Fibroblast of villous mesenchyme (primary cell): ENCODE measurements at regions not wholly inside any gene's neighbourhood (a gene's known extent, or its start where the extent isn't known, plus 50 kb on each side); places are given as distances from the start of the nearest gene placed in this dataset.

Experiments
- DNase-seq: peaks from one replicate; pipeline ENCODE4 v3.0.0-alpha.2; 2010; ENCODE audit warnings: low read depth
- H3K4me3 ChIP-seq: 2 replicates; pipeline ENCODE4 v1.5.1; 2011; ENCODE audit warnings: low read depth, mild to moderate bottlenecking, low read length
- TF ChIP-seq, protein P1 (sequence below): IDR thresholded peaks from 2 replicates; pipeline ENCODE4 v1.5.1; 2012; ENCODE audit warnings: low read depth, mild to moderate bottlenecking, low read length; ENCODE audit not compliant: insufficient read depth

DNA sequence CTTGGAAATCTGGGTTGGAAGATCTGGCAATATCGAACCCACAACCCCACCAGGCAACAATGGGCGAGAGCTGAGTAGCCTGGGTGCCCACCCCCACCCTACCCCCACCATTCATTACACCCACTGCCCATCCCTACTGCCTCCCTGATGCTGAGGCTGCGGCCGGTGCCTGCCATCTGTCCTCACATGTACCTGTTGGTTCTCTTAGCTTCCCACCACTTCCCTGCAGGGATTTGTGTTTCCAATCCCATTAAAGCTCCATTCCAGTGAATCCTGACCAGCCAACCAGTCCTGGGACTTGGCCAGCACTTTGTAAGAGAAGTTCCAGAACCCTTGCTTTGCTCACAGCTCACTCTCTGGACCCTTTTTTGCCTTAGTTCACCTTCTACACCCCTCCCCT lies 163.0 kb upstream of the SH3BP4 start:
- DNase-seq, result no peak
- no peak overlapping the region for H3K4me3 ChIP-seq
- TF ChIP-seq, protein P1, sequence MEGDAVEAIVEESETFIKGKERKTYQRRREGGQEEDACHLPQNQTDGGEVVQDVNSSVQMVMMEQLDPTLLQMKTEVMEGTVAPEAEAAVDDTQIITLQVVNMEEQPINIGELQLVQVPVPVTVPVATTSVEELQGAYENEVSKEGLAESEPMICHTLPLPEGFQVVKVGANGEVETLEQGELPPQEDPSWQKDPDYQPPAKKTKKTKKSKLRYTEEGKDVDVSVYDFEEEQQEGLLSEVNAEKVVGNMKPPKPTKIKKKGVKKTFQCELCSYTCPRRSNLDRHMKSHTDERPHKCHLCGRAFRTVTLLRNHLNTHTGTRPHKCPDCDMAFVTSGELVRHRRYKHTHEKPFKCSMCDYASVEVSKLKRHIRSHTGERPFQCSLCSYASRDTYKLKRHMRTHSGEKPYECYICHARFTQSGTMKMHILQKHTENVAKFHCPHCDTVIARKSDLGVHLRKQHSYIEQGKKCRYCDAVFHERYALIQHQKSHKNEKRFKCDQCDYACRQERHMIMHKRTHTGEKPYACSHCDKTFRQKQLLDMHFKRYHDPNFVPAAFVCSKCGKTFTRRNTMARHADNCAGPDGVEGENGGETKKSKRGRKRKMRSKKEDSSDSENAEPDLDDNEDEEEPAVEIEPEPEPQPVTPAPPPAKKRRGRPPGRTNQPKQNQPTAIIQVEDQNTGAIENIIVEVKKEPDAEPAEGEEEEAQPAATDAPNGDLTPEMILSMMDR, result no peak

DNA sequence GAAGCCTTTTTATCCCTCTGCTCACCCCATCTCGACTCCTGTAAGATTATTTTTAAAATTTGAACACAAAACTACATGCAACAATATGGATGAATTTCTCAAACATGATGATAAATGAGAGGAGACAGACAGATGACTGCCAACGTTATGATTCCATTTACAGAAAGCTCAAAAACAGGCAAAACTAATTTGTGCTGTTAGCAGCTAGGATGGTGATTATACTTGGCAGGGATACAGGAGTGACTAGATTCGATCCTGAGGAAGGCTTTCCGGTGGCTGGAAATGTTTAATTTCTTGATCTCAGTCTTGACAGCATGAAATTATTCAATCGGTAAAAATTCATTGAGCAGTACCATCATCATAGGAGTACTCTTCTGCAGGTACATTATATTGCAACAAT lies 163.4 kb upstream of the SH3BP4 start:
- DNase-seq, result no peak
- TF ChIP-seq, protein P1, result no peak
- H3K4me3 ChIP-seq, result no peak overlapping the region

GRCh38 chr2:234787114-234787513 lies 164.7 kb upstream of the SH3BP4 start:
- TF ChIP-seq, protein P1, result no peak

GRCh38 chr2:234773764-234774409 lies 177.9 kb upstream of the SH3BP4 start:
- H3K4me3 ChIP-seq, result no peak overlapping the region
- TF ChIP-seq, protein P1, result no peak

More at GRCh38 chr2:234787114-234787513, 164.7 kb upstream of the SH3BP4 start:
- no peak for DNase-seq
- no peak overlapping the region for H3K4me3 ChIP-seq

DNA sequence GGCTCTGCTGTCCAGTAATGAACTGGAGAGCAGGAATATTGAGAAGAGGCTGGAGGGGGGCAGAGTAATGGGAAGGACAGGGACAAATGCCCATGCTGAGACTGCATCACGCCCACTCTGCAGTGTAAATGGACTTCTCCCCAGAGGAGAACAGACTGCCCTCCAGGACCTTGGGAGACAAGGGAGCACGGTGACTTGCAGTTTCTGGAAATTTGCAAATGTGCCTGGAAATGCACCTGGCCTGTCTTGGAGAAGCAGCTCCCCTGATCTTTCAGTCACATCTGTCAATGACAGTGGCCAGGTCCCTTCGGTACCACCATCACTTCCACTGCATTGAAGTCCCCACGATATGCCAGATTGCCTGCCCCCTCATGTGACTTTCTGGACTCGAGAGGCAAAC lies 178.7 kb upstream of the SH3BP4 start:
- TF ChIP-seq, protein P1, result no peak
- no peak overlapping the region for H3K4me3 ChIP-seq
- DNase-seq, result no peak

More at GRCh38 chr2:234773764-234774409, 177.9 kb upstream of the SH3BP4 start:
- DNase-seq, result no peak

DNA sequence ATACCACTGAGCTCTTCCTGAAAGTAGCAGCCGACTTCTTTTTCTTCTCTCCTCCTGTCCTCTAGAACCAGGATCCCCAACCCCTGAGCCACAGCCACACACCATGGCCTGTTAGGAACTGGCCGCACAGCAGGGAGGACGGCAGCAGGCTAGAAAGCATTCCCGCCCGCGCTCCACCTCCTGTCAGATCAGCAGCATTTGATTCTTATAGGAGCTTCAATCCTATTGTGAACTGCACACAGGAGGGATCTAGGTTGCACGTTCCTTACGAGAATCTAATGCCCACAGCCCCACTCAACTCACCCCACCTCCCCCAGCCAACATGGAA lies 179.1 kb upstream of the SH3BP4 start:
- TF ChIP-seq, protein P1, result no peak
- DNase-seq, result no peak
- H3K4me3 ChIP-seq, result no peak overlapping the region
